Right renal cortex interstitium (tissue), 3 donors: ENCODE measurements at regions not wholly inside any gene's neighbourhood (a gene's known extent, or its start where the extent isn't known, plus 50 kb on each side); places are given as distances from the start of the nearest gene placed in this dataset.
"Not testable (repeated sequence)": the region's sequence is repeated elsewhere in the genome, so short reads cannot be mapped to it uniquely, and the experiment has no call there.

Source experiments
- DNase-seq, 3 donors: peaks; one replicate each; pipeline ENCODE4 v3.0.0-alpha.2; 2013; ENCODE audit warnings: low read depth in 3 of 3, low spot score in 2 of 3

DNA sequence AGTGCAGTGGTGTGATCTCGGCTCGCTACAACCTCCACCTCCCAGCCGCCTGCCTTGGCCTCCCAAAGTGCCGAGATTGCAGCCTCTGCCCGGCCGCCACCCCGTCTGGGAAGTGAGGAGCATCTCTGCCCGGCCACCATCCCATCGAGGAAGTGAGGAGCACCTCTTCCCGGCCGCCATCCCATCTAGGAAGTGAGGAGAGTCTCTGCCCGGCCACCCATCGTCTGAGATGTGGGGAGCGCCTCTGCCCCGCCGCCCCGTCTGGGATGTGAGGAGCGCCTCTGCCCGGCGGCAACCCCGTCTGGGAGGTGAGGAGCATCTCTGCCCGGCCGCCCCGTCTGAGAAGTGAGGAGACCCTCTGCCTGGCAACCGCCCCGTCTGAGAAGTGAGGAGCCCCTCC lies 88.5 kb upstream of the DCAF12L1 start:
- DNase-seq, result not testable (repeated sequence)

- no peak for DNase-seq
These were observed 102.4 kb upstream of the DCAF12L1 start for GRCh38 chrX:126655061-126655460.

DNA sequence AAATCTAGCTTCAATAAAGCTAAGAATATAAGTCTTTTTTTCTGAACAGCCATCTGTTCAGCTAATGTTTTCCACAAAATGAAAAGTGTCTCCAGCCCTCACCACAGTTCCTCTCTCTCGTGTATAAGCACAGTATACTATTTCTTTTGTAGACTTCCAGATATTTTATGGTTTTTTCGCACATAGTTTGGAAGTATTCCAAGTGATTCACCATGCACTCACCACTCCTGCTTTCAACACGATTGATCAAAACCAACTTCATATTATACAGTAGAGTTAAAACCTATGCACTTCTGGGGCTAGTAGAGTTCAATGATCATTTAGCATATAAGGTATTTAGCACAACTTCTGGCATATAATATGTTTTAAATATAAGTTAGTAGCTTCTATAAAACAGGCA lies 105.8 kb upstream of the DCAF12L1 start:
- DNase-seq, result no peak

DNA sequence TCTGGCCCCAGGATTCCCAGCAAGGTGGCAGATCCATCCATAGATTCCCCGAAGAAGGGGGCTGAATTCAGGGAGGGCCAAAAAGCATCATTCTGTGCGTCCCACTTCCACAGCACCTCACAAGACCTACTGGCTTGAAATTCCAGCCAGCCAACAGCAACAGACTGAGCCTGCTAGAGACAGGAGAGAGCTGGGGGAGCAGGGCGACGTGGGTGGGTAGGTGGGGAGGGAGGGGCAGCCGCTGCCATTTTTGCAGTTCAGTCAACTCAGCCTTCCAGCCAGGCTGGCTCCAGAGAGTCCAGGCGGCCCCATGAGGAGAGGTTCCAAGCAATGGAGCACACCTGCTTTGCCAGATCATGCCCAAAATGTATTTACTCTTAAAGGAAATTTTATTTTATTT lies 117.6 kb upstream of the DCAF12L1 start:
- no peak for DNase-seq

DNA sequence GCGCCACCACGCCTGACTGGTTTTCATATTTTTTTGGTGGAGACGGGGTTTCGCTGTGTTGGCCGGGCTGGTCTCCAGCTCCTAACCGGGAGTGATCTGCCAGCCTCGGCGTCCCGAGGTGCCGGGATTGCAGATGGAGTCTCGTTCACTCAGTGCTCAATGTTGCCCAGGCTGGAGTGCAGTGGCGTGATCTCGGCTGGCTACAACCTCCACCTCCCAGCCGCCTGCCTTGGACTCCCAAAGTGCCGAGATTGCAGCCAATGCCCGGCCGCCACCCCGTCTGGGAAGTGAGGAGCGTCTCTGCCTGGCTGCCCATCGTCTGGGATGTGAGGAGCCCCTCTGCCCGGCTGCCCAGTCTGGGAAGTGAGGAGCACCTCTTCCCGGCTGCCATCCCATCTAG lies 120.8 kb upstream of the DCAF12L1 start:
- not testable (repeated sequence) for DNase-seq

DNA sequence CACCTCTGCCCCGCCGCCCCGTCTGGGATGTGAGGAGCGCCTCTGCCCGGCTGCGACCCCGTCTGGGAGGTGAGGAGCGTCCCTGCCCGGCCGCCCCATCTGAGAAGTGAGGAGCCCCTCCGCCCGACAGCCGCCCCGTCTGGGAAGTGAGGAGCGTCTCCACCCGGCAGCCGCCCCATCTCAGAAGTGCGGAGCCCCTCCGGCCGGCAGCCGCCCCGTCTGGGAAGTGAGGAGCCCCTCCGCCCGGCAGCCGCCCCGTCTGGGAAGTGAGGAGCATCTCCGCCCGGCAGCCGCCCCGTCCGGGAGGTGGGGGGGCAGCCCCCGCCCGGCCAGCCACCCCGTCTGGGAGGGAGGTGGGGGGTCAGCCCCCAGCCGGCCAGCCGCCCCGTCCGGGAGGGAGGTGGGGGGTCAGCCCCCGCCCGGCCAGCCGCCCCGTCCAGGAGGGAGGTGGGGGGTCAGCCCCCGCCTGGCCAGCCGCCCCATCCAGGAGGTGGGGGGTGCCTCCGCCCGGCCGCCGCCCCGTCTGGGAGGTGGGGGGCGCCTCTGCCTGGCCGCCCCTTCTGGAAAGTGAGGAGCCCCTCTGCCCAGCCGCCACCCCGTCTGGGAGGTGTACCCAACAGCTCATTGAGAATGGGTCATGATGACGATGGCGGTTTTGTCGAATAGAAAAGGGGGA lies 121.3 kb upstream of the DCAF12L1 start:
- DNase-seq, result not testable (repeated sequence)

GRCh38 chrX:126695375-126695896 lies 124.1 kb upstream of the PRR32 start:
- DNase-seq, result peak in 2 of 3 donors; percentile 2 to 26

- no peak for DNase-seq
These were observed 122.4 kb upstream of the PRR32 start for GRCh38 chrX:126697091-126697490.

DNA sequence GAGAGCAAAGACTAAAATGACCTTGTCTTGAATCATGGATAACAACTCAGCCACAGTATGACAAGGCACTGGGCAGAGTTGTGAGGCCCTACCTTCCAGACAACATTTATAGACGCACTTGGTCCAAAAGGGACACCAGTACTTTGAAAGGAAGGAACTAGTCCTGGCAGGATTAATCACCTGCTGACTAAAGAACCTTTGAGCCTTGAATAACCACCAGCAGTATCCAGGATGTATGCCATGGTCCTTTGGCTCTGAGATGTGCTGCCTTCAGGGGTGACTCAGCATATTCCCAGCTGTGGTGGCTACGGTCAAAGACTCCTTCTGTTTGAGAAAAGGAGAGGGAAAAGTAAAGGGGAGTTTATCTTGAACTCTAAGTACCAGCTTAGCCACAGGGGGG lies 118.1 kb upstream of the PRR32 start:
- no peak for DNase-seq

DNA sequence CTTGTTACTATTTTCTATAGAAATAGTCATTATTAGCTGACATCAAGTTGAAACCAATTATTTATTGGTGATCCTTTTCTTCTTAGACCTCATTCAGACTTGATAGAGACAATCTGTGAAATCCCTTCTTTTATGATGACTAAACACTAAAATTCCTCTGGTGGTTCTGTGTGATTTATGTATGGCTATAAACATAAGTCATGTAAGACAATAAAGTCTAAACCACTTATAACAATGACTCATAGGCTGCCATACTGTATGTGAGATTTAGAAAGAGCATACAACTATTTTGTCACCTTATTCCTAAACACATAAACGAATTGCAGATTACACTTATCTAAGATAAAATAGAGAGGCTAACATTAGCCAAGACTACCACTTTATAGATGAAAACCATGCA lies 101.1 kb upstream of the PRR32 start:
- peak in 1 of 3 donors; percentile 1 for DNase-seq

- no peak for DNase-seq
These were observed 100.3 kb upstream of the PRR32 start for GRCh38 chrX:126719208-126719607.

DNA sequence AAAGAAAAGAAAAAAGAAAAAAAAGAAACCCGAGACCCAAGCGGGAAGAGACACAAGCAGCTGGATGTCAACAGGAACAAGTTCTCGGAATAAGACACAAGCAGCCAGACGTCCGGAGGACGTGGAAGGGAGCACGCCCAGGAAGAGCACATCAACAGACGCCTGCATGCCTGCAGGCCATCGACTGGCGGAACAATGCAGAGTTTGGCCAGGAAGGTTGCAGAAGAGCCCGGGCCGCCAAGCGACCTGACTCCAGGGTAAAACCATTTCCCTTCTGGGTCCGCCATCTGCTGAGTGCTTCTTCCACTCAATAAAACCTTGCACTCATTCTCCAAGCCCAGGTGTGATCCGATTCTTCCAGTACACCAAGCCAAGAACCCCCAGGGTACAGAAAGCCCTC lies 95.6 kb upstream of the PRR32 start:
- DNase-seq, result no peak

DNA sequence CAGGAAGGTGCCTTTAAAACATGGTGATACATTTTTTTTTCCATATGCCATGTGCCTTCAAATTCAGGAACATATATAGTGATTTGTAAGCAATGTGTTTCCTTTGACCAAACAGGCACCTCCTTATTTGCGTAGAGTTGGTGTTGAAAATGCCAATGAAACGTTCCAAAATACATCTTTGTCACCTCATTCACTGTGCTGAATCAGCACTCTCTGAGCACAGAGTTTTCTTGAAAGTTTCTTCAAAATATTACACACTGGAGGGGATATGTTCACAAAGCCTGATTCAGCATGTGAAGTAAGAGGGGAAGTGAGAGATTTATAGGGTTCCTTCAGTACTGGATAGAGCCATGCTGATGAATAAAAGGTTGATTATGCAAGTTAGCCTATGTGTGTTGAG lies 85.7 kb upstream of the PRR32 start:
- no peak for DNase-seq
